Activated naive CD8-positive, alpha-beta T cell (primary cell): ENCODE measurements at regions not wholly inside any gene's neighbourhood (a gene's known extent, or its start where the extent isn't known, plus 50 kb on each side); places are given as distances from the start of the nearest gene placed in this dataset.

Source experiments
- H3K27ac Mint-ChIP-seq: one replicate; pipeline ENCODE4 v1.8.0; 2021; ENCODE audit warnings: mixed read lengths
- H3K27me3 Mint-ChIP-seq: one replicate; pipeline ENCODE4 v1.8.0; 2021; ENCODE audit warnings: mixed read lengths
- H3K36me3 Mint-ChIP-seq: one replicate; pipeline ENCODE4 v1.8.0; 2021; ENCODE audit warnings: mixed read lengths
- H3K4me1 Mint-ChIP-seq: one replicate; pipeline ENCODE4 v1.8.0; 2021; ENCODE audit warnings: low read depth, mixed read lengths
- H3K4me3 Mint-ChIP-seq: one replicate; pipeline ENCODE4 v1.8.0; 2021; ENCODE audit warnings: mild to moderate bottlenecking, mixed read lengths
- H3K9me3 Mint-ChIP-seq: one replicate; pipeline ENCODE4 v1.8.0; 2021; ENCODE audit warnings: low read depth, mixed read lengths

GRCh38 chr14:97594306-97594705, 797.1 kb downstream of the VRK1 start:
- H3K4me1 Mint-ChIP-seq, result peaks cover 27% of the 10 kb centered on the region
- H3K27ac Mint-ChIP-seq, result no peak overlapping the region
- H3K27me3 Mint-ChIP-seq, result no peaks in the 10 kb centered on the region
- peaks cover 4% of the 10 kb centered on the region for H3K36me3 Mint-ChIP-seq
- H3K4me3 Mint-ChIP-seq, result no peak overlapping the region
- H3K9me3 Mint-ChIP-seq, result peaks cover 4% of the 10 kb centered on the region

DNA sequence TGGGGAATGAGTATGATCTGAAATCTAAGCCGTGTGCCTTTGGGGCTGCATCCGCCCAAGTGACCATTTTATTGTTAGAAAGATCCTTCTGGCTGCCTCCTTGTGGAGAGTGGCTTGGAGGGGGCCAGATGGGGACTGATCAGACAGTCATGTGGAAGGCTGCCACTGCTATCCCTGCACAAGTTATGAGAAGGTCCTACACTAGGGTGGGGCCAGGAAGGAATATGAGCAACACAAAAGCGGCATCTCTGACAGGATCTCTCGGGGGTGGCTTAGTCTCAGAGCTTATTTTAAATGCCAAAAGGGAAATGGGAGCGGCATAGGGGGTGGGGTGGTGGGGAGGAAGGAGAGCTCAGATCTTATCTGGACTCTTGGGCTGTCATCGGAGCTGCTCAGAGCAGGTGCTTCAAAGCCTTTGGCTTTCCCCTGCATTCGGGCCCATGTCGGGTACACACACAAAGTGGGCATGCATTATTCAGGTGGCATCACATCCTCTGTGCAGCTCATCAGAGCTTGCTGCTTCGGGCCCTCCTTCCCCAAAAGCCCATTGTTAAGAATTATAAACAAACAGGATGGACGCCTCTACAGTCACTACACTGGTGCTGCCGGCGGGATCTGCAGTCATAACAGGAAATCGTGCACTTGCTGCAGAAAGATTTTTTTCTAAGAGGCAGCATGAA, 805.4 kb downstream of the VRK1 start:
- H3K9me3 Mint-ChIP-seq, result peaks cover 7% of the 10 kb centered on the region
- H3K36me3 Mint-ChIP-seq, result no peaks in the 10 kb centered on the region
- peaks cover 27% of the 10 kb centered on the region for H3K4me1 Mint-ChIP-seq
- H3K4me3 Mint-ChIP-seq, result no peak overlapping the region
- no peak overlapping the region for H3K27ac Mint-ChIP-seq
- H3K27me3 Mint-ChIP-seq, result no peaks in the 10 kb centered on the region

GRCh38 chr14:97603201-97603600, 806.0 kb downstream of the VRK1 start:
- Mint-ChIP-seq H3K9me3 (peaks cover 7% of the 10 kb centered on the region), H3K4me3 (no peak overlapping the region), H3K36me3 (no peaks in the 10 kb centered on the region), H3K4me1 (peaks cover 34% of the 10 kb centered on the region), H3K27ac (no peak overlapping the region), H3K27me3 (no peaks in the 10 kb centered on the region)

DNA sequence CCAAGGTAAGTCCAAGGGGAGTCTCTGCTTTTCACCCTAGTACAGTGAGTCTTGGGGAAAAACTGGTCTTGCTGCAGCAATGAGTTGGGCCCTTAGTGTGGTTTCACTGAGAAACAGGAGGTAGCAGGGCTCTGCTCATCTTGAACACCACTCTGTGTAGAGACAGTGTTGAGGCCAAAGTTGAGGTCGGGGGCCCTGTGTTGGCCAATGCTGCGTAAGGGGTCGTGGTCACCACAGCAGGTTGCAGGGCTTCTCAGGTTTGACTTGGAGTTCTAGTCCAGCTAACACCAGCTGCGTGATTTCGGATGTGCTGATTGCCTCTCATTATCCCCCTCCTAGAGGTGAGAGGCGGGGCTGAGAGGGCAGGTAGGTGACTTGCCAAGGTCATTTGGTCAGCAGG, 807.5 kb downstream of the VRK1 start:
- H3K27me3 Mint-ChIP-seq, result no peaks in the 10 kb centered on the region
- no peak overlapping the region for H3K4me3 Mint-ChIP-seq
- H3K4me1 Mint-ChIP-seq, result peaks cover 34% of the 10 kb centered on the region
- H3K36me3 Mint-ChIP-seq, result peaks cover 2% of the 10 kb centered on the region
- no peak overlapping the region for H3K27ac Mint-ChIP-seq
- peaks cover 10% of the 10 kb centered on the region for H3K9me3 Mint-ChIP-seq

GRCh38 chr14:97618401-97618800, 821.2 kb downstream of the VRK1 start:
- Mint-ChIP-seq H3K27ac (peak overlapping the region; percentile 92), H3K9me3 (peaks cover 12% of the 10 kb centered on the region), H3K27me3 (no peaks in the 10 kb centered on the region), H3K4me1 (peaks cover 50% of the 10 kb centered on the region), H3K4me3 (peak overlapping the region; percentile 78), H3K36me3 (peaks cover 12% of the 10 kb centered on the region)

DNA sequence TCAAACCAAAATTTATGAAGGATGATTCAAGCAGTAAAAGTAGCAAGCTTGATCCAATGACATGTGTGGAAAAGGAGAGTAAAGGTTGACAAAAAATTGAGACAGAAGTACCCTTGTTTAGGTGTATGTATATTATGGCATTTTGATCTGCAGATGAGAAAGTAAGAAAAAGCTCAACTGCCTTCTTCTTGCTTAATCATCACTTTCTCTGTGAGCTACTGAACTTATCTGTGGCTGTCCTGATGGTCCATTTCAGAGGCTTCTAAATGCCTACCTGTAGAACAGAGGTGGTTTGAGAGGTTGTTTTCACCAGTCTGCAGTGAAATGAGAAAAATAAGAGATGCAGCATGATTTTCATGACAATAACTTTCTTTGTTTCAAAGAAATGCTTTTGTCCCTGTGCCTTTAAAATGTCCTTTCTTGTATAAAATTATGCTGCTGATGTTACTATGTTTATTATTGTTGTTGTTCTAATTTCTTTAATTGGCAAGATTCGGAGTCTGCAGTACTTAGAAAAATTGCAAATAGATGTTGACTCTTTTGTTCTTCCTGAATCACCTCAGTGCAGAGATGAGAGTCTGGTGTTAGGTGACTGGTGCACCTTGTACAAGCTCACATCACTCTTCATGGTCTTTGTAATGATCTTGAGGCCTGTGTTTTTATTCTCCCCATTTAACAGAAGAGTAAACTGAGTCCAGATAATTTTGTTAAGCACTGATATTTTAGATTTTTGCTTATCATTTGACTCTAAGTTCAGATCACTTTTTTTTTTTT, 821.9 kb downstream of the VRK1 start:
- Mint-ChIP-seq H3K27ac (peak overlapping the region; percentile 92), H3K4me3 (peak overlapping the region; percentile 78)

GRCh38 chr14:97620066-97620465, 822.9 kb downstream of the VRK1 start:
- Mint-ChIP-seq H3K4me3 (peak overlapping the region; percentile 78), H3K27me3 (no peaks in the 10 kb centered on the region), H3K4me1 (peaks cover 50% of the 10 kb centered on the region), H3K36me3 (peaks cover 6% of the 10 kb centered on the region), H3K9me3 (peaks cover 6% of the 10 kb centered on the region), H3K27ac (peak overlapping the region; percentile 92)

More for the DNA sequence above, 821.9 kb downstream of the VRK1 start:
- peaks cover 8% of the 10 kb centered on the region for H3K9me3 Mint-ChIP-seq
- H3K27me3 Mint-ChIP-seq, result no peaks in the 10 kb centered on the region
- H3K36me3 Mint-ChIP-seq, result peaks cover 8% of the 10 kb centered on the region
- H3K4me1 Mint-ChIP-seq, result peaks cover 50% of the 10 kb centered on the region

DNA sequence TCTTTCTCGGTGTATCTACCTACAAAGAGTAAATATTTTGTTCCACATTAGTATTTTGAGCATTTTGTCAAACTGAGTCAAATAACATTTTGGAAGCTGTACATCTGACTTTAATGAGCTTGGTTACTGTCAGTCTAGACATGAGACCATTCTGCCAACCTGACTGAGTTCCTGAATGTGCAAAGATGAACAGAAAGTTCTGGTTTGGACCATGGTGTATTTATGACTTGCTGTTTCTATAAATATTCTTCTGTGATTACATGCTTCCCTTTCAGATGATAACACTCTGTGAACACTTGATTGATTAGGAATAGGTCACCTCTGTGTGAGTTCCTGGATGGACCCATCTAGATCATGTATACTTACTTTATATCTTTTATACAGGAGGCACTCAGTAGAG, 827.8 kb downstream of the VRK1 start:
- H3K27ac Mint-ChIP-seq, result no peak overlapping the region
- H3K36me3 Mint-ChIP-seq, result peaks cover 2% of the 10 kb centered on the region
- H3K4me1 Mint-ChIP-seq, result peaks cover 23% of the 10 kb centered on the region

DNA sequence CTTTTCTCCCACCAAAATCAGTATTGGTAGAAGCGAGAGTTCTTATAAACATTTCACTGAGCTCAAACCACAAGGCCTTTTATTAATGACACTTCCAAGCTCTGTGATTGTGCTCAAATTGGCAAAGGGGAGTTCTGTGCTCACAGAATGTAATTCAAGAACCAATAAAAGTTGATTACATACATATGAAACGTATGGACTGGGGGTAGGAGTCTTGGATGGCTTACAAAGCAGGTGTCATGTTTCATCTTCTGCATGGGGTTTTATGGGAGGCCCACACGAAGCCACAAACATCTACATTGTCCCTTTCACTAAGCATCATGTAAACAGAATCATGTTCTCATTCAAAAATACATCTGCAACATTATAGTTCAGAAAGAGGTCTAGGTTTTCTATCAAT, 828.3 kb downstream of the VRK1 start:
- no peaks in the 10 kb centered on the region for H3K9me3 Mint-ChIP-seq
- no peaks in the 10 kb centered on the region for H3K27me3 Mint-ChIP-seq
- no peak overlapping the region for H3K27ac Mint-ChIP-seq
- no peak overlapping the region for H3K4me3 Mint-ChIP-seq
- H3K36me3 Mint-ChIP-seq, result peaks cover 2% of the 10 kb centered on the region
- H3K4me1 Mint-ChIP-seq, result peaks cover 18% of the 10 kb centered on the region

More for the DNA sequence above, 827.8 kb downstream of the VRK1 start:
- Mint-ChIP-seq H3K27me3 (no peaks in the 10 kb centered on the region), H3K4me3 (no peak overlapping the region), H3K9me3 (no peaks in the 10 kb centered on the region)

GRCh38 chr14:97626088-97626487, 828.9 kb downstream of the VRK1 start:
- Mint-ChIP-seq H3K4me1 (peaks cover 12% of the 10 kb centered on the region), H3K27ac (no peak overlapping the region), H3K36me3 (peaks cover 2% of the 10 kb centered on the region), H3K9me3 (no peaks in the 10 kb centered on the region), H3K27me3 (no peaks in the 10 kb centered on the region), H3K4me3 (no peak overlapping the region)

DNA sequence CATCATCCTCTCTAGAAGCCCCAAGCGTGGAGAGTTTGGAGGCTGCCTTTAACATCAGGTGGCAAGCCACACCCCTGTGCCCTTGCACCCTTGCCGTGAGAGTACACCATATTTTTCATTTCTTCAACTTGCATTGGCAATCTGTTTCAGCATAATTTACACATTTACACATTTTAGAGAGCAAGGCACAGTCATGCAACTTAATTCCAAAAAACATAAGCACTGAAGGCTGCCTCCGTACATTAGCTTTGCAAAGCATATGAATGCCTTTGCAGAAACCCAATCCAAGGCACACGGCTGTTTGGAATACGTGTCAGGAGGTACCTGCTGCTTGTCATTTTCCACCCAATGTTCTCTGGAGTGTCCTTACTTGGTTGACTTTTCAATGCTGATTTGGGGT, 833.1 kb downstream of the VRK1 start:
- Mint-ChIP-seq H3K27ac (no peak overlapping the region), H3K9me3 (no peaks in the 10 kb centered on the region), H3K27me3 (no peaks in the 10 kb centered on the region), H3K4me3 (no peak overlapping the region), H3K4me1 (peaks cover 25% of the 10 kb centered on the region), H3K36me3 (no peaks in the 10 kb centered on the region)

DNA sequence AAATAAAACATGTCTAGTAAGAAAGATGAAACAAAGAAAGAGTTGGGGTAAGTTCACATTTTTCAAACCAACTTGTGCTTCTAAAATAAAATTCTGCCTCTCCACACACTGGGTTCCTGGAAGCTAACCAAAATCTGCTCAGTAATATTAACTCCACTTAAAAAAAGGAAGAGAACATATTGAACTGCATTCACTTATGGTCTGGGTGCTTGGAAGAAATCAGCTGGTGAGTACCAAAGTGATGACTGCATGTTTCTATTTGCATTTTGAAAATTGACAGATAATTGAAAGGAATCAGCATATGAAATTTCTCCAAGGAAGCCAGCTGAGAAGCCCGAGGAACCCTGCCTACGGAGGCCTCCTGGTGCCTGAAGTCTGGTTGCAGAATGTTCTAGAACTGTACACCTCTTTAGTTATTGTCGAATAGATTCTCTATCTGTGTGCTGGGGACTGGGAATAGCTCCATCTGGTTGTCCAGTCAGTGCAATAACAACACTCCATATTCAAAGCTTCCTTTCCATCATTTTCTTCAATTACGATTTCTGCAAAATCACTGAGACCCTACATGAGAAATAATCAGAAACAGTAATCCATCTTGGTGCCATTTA, 836.1 kb downstream of the VRK1 start:
- no peaks in the 10 kb centered on the region for H3K27me3 Mint-ChIP-seq
- H3K4me1 Mint-ChIP-seq, result peaks cover 46% of the 10 kb centered on the region
- H3K36me3 Mint-ChIP-seq, result no peaks in the 10 kb centered on the region
- H3K9me3 Mint-ChIP-seq, result no peaks in the 10 kb centered on the region
- H3K27ac Mint-ChIP-seq, result no peak overlapping the region
- H3K4me3 Mint-ChIP-seq, result no peak overlapping the region

GRCh38 chr14:97634751-97635150, 837.6 kb downstream of the VRK1 start:
- Mint-ChIP-seq H3K4me1 (peaks cover 58% of the 10 kb centered on the region), H3K36me3 (no peaks in the 10 kb centered on the region), H3K27ac (peak overlapping the region; percentile 87), H3K4me3 (peak overlapping the region; percentile 85), H3K27me3 (no peaks in the 10 kb centered on the region), H3K9me3 (no peaks in the 10 kb centered on the region)

- Mint-ChIP-seq H3K36me3 (peaks cover 3% of the 10 kb centered on the region), H3K27ac (no peak overlapping the region), H3K27me3 (no peaks in the 10 kb centered on the region), H3K4me3 (no peak overlapping the region), H3K4me1 (peaks cover 76% of the 10 kb centered on the region), H3K9me3 (no peaks in the 10 kb centered on the region)
These were observed 841.7 kb downstream of the VRK1 start for GRCh38 chr14:97638864-97639263.

- no peaks in the 10 kb centered on the region for H3K9me3 Mint-ChIP-seq
- no peaks in the 10 kb centered on the region for H3K27me3 Mint-ChIP-seq
- peaks cover 3% of the 10 kb centered on the region for H3K36me3 Mint-ChIP-seq
- H3K4me1 Mint-ChIP-seq, result peaks cover 66% of the 10 kb centered on the region
- peak overlapping the region; percentile 52 for H3K27ac Mint-ChIP-seq
- H3K4me3 Mint-ChIP-seq, result no peak overlapping the region
These were observed 842.8 kb downstream of the VRK1 start for GRCh38 chr14:97640031-97640430.
